ENCODE measurements at regions not wholly inside any gene's neighbourhood (a gene's known extent, or its start where the extent isn't known, plus 50 kb on each side); places are given as distances from the start of the nearest gene placed in this dataset.

DNA sequence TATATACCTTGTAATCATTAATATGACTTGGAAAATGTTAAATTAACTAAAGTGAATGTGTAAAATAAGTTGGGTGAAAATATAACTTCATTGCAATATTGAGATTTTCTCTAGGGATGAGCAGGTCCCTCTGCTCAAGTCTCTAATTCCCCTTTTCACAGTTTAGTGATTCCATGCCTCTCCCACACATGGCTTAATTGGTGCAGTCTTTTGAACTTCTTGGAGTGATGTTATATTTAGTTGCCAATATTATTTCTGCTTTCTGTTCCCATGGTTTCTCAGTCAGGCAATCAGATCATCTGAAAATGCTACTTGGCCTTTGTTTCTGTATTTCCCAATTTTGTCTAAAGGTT, 233.7 kb upstream of the SPOPL start:
- TF ChIP-seq, protein P1, sequence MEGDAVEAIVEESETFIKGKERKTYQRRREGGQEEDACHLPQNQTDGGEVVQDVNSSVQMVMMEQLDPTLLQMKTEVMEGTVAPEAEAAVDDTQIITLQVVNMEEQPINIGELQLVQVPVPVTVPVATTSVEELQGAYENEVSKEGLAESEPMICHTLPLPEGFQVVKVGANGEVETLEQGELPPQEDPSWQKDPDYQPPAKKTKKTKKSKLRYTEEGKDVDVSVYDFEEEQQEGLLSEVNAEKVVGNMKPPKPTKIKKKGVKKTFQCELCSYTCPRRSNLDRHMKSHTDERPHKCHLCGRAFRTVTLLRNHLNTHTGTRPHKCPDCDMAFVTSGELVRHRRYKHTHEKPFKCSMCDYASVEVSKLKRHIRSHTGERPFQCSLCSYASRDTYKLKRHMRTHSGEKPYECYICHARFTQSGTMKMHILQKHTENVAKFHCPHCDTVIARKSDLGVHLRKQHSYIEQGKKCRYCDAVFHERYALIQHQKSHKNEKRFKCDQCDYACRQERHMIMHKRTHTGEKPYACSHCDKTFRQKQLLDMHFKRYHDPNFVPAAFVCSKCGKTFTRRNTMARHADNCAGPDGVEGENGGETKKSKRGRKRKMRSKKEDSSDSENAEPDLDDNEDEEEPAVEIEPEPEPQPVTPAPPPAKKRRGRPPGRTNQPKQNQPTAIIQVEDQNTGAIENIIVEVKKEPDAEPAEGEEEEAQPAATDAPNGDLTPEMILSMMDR (conservative IDR thresholded peaks at IDR 0.05; ENCODE audit: low read depth in 2 of 2) = no peak
- no peak for TF ChIP-seq ZNF114 (CRISPR knock-in tag; IDR thresholded peaks at IDR 0.05)
- no peak for TF ChIP-seq ZNF331 (CRISPR knock-in tag; IDR thresholded peaks at IDR 0.05; ENCODE audit: low read depth)

All from GM23338 (cell line).